ENCODE measurements at regions not wholly inside any gene's neighbourhood (a gene's known extent, or its start where the extent isn't known, plus 50 kb on each side); places are given as distances from the start of the nearest gene placed in this dataset.

DNA sequence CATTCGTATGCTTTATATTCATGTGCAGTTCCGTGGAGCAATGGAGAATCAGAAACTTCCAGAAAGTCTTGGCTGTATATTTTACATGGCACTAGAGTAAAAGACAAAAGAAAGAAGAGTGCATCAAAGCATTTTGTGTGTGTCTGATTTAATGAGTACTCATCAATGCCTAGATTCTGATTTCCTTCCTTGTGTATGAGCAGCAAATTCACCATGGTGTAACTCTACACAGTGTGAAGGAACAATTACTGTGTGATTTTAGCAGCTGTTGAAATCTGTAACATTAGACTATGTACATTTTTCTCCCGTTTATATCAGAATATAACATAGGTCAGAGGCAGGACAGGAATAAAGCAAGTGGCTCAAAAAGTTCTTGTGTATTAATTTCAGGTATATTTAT lies 102.0 kb upstream of the TSC22D2 start:
- TF ChIP-seq CTCF (IDR thresholded peaks at IDR 0.05) (no peak), POLR2AphosphoS5 (IDR thresholded peaks at IDR 0.05; ENCODE audit: insufficient read depth in 1 of 2, low read depth in 1 of 2) (no peak), POLR2A (IDR thresholded peaks at IDR 0.05) (no peak)
